ENCODE measurements at regions not wholly inside any gene's neighbourhood (a gene's known extent, or its start where the extent isn't known, plus 50 kb on each side); places are given as distances from the start of the nearest gene placed in this dataset.

- TF ChIP-seq JARID2 (CRISPR knock-in tag; IDR thresholded peaks at IDR 0.05; ENCODE audit: insufficient replicate concordance) (no peak), ZNF383 (CRISPR knock-in tag; IDR thresholded peaks at IDR 0.05; ENCODE audit: borderline replicate concordance) (no peak), MAZ (IDR thresholded peaks at IDR 0.05; ENCODE audit: borderline replicate concordance, low read depth, low read length) (no peak), MAZ (CRISPR knock-in tag; IDR thresholded peaks at IDR 0.05; ENCODE audit: low read depth) (no peak), EP300 (IDR thresholded peaks at IDR 0.05; ENCODE audit: low read depth in 2 of 2, low read length in 2 of 2) (no peak), EP300 (CRISPR knock-in tag; IDR thresholded peaks at IDR 0.05; ENCODE audit: borderline replicate concordance) (no peak), ZBTB7A (CRISPR knock-in tag; IDR thresholded peaks at IDR 0.05) (no peak), MYNN (CRISPR knock-in tag; IDR thresholded peaks at IDR 0.05; ENCODE audit: low read depth) (no peak), ARHGAP35 (CRISPR knock-in tag; IDR thresholded peaks at IDR 0.05; ENCODE audit: borderline replicate concordance) (no peak), ERF (CRISPR knock-in tag; IDR thresholded peaks at IDR 0.05) (no peak), ZNF296 (CRISPR knock-in tag; conservative IDR thresholded peaks at IDR 0.05) (no peak), GPBP1L1 (CRISPR knock-in tag; IDR thresholded peaks at IDR 0.05) (no peak), RFX5 (IDR thresholded peaks at IDR 0.05; ENCODE audit: low read depth, low read length) (no peak)
- TF ChIP-seq, protein P1, sequence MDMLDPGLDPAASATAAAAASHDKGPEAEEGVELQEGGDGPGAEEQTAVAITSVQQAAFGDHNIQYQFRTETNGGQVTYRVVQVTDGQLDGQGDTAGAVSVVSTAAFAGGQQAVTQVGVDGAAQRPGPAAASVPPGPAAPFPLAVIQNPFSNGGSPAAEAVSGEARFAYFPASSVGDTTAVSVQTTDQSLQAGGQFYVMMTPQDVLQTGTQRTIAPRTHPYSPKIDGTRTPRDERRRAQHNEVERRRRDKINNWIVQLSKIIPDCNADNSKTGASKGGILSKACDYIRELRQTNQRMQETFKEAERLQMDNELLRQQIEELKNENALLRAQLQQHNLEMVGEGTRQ (IDR thresholded peaks at IDR 0.05; ENCODE audit: low read depth, low read length) = no peak
- TF ChIP-seq, protein P1 (CRISPR knock-in tag; IDR thresholded peaks at IDR 0.05; ENCODE audit: borderline replicate concordance) = no peak
- TF ChIP-seq, protein P2, sequence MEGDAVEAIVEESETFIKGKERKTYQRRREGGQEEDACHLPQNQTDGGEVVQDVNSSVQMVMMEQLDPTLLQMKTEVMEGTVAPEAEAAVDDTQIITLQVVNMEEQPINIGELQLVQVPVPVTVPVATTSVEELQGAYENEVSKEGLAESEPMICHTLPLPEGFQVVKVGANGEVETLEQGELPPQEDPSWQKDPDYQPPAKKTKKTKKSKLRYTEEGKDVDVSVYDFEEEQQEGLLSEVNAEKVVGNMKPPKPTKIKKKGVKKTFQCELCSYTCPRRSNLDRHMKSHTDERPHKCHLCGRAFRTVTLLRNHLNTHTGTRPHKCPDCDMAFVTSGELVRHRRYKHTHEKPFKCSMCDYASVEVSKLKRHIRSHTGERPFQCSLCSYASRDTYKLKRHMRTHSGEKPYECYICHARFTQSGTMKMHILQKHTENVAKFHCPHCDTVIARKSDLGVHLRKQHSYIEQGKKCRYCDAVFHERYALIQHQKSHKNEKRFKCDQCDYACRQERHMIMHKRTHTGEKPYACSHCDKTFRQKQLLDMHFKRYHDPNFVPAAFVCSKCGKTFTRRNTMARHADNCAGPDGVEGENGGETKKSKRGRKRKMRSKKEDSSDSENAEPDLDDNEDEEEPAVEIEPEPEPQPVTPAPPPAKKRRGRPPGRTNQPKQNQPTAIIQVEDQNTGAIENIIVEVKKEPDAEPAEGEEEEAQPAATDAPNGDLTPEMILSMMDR (CRISPR knock-in tag; IDR thresholded peaks at IDR 0.05) = no peak
These were observed 732.2 kb upstream of the ZNF608 start for GRCh38 chr5:125478599-125478998.

Data from HepG2 (cell line).